Caco-2 (cell line): ENCODE measurements at regions not wholly inside any gene's neighbourhood (a gene's known extent, or its start where the extent isn't known, plus 50 kb on each side); places are given as distances from the start of the nearest gene placed in this dataset.

Experiments used
- BruUV-seq: library from RNA; stranded (reverse); fragments of 400-500 nt; replicated peaks from 2 replicates; lab custom pipeline; 2021; lab: Mats Ljungman, UMichigan
- CTCF ChIA-PET: fragments of 300-600 bp; sonication (Branson Sonifier 250); formaldehyde crosslinking; loops from one replicate; lab custom pipeline; 2022; ENCODE audit warnings: antibody characterized with exemption; lab: Charles Lee
- POLR2A ChIA-PET: fragments of 300-600 bp; sonication (Branson Sonifier 250); formaldehyde crosslinking; loops from one replicate; lab custom pipeline; 2022; ENCODE audit warnings: antibody characterized with exemption; lab: Charles Lee
- DNase-seq, 2 experiments: peaks; one replicate each; pipeline versions ENCODE4 v3.0.0 to v3.0.0-alpha.2; 2020 to 2022
- H3K27me3 ChIP-seq: replicated peaks from 2 replicates; pipeline ENCODE4 v1.6.0; 2011; ENCODE audit warnings: low read length; ENCODE audit not compliant: control insufficient read depth, insufficient read depth
- H3K36me3 ChIP-seq: 2 replicates; pipeline ENCODE4 v1.5.1; 2011; ENCODE audit warnings: low read length; ENCODE audit not compliant: control insufficient read depth, insufficient read depth
- H3K4me1 ChIP-seq: fragments of 250-450 bp; sonication (Bioruptor Pico); 2 replicates; pipeline ENCODE4 v1.5.1; 2020; ENCODE audit warnings: mild to moderate bottlenecking
- H3K4me3 ChIP-seq: 2 replicates; pipeline ENCODE4 v1.5.1; 2011; ENCODE audit warnings: low read depth, mild to moderate bottlenecking, control low read depth, low read length
- H3K9me3 ChIP-seq: fragments of 250-450 bp; sonication (Bioruptor Pico); 2 replicates; pipeline ENCODE4 v1.5.1; 2020; ENCODE audit warnings: mild to moderate bottlenecking, moderate library complexity
- H3K27ac Mint-ChIP-seq: one replicate; pipeline ENCODE4 v1.8.0; 2022; ENCODE audit warnings: mixed read lengths; ENCODE audit not compliant: unreplicated experiment
- H3K27me3 Mint-ChIP-seq: one replicate; pipeline ENCODE4 v1.8.0; 2022; ENCODE audit warnings: mixed read lengths; ENCODE audit not compliant: insufficient read depth, unreplicated experiment
- H3K36me3 Mint-ChIP-seq: one replicate; pipeline ENCODE4 v1.8.0; 2022; ENCODE audit warnings: mild to moderate bottlenecking, mixed read lengths; ENCODE audit not compliant: insufficient read depth, unreplicated experiment
- H3K4me1 Mint-ChIP-seq: one replicate; pipeline ENCODE4 v1.8.0; 2022; ENCODE audit warnings: low read depth, mixed read lengths; ENCODE audit not compliant: unreplicated experiment
- H3K4me3 Mint-ChIP-seq: one replicate; pipeline ENCODE4 v1.8.0; 2022; ENCODE audit warnings: mild to moderate bottlenecking, moderate library complexity, mixed read lengths; ENCODE audit not compliant: unreplicated experiment
- H3K9me3 Mint-ChIP-seq: one replicate; pipeline ENCODE4 v1.8.0; 2022; ENCODE audit warnings: mixed read lengths; ENCODE audit not compliant: unreplicated experiment
- intact Hi-C: fragments of 100-400 bp; cut with micrococcal nuclease; formaldehyde crosslinking; loops from one replicate; pipeline ENCODE4 v1.10.0; 2022; ENCODE audit not compliant: unreplicated experiment
- TF ChIP-seq, protein P1 (sequence below), 2 experiments: fragments of 200-600 bp in 1 of 2; IDR thresholded peaks; 1 replicate in 1 of 2; 2 replicates in 1 of 2; pipeline versions ENCODE4 v1.5.1 to v1.8.0; 2011 to 2022; ENCODE audit warnings: antibody characterized with exemption in 1 of 2, control low read depth in 1 of 2, inconsistent platforms in 1 of 2, low read depth in 1 of 2, low read length in 1 of 2, mild to moderate bottlenecking in 1 of 2, moderate library complexity in 1 of 2; ENCODE audit not compliant: insufficient read depth in 1 of 2, severe bottlenecking in 1 of 2, unreplicated experiment in 1 of 2

DNA sequence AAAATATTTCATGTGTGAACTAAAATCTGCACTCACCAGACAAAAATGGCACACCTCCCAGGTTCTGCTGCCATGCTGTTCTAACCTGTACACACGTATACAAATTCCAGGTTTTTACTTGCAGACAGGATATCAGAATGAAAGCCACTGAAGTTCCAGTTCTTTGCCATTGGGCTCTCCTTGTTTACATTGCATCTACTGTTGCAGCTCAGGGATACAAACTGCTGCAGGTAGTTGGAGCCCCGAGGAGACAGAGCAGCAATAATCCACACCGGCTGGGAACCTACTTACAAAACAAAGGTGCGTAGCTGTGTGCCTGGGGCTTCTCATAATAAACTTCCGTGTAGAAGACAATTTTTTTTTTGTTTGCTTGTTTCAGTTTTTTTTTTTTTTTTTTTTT lies 59.6 kb downstream of the HAPSTR1 start:
- Histone ChIP-seq H3K9me3 (no peaks in the 10 kb centered on the region), H3K4me3 (no peak overlapping the region), H3K4me1 (no peaks in the 10 kb centered on the region), H3K27me3 (no peaks in the 10 kb centered on the region), H3K36me3 (no peaks in the 10 kb centered on the region)
- CTCF ChIA-PET, result no interaction called here
- Mint-ChIP-seq H3K9me3 (peaks cover 6% of the 10 kb centered on the region), H3K27ac (no peak overlapping the region), H3K36me3 (peaks cover 5% of the 10 kb centered on the region), H3K4me1 (no peaks in the 10 kb centered on the region), H3K27me3 (no peaks in the 10 kb centered on the region), H3K4me3 (no peak overlapping the region)
- intact Hi-C loops, result no loop called here
- DNase-seq, result no peak
- TF ChIP-seq, protein P1, sequence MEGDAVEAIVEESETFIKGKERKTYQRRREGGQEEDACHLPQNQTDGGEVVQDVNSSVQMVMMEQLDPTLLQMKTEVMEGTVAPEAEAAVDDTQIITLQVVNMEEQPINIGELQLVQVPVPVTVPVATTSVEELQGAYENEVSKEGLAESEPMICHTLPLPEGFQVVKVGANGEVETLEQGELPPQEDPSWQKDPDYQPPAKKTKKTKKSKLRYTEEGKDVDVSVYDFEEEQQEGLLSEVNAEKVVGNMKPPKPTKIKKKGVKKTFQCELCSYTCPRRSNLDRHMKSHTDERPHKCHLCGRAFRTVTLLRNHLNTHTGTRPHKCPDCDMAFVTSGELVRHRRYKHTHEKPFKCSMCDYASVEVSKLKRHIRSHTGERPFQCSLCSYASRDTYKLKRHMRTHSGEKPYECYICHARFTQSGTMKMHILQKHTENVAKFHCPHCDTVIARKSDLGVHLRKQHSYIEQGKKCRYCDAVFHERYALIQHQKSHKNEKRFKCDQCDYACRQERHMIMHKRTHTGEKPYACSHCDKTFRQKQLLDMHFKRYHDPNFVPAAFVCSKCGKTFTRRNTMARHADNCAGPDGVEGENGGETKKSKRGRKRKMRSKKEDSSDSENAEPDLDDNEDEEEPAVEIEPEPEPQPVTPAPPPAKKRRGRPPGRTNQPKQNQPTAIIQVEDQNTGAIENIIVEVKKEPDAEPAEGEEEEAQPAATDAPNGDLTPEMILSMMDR (IDR thresholded peaks at IDR 0.05; ENCODE audit: insufficient read depth in 1 of 2, low read depth in 1 of 2, low read length in 1 of 2, severe bottlenecking in 1 of 2, unreplicated experiment in 1 of 2), result no peak
- POLR2A ChIA-PET, result no interaction called here
- BruUV-seq, result no TSS peak

DNA sequence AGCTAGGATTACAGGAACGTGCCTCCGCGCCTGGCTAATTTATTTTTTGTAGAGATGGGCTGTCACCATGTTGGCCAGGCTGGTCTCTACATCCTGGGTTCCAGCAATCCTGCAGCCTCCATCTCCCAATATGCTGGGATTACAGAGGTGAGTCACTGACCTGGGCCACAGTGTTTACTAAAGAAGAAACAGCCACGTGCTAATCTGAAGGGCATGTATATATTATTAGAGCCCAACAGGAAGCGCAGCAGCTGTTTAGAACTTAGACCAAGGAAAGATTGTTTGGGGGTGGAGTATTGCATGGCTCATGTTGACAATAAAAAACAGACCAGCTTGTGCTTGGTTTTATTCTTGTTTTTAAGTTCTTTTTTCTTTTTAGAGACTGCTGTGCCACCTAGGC lies 60.2 kb downstream of the HAPSTR1 start:
- H3K4me3 ChIP-seq, result no peak overlapping the region
- ChIA-PET POLR2A (no interaction called here), CTCF (interaction anchor here (0.6 kb wide), 1 partner anchor 1530 kb away, joined by 4 read pairs; no protein-coding TSS in a partner anchor)
- DNase-seq, result no peak
- H3K27me3 ChIP-seq, result no peaks in the 10 kb centered on the region
- Mint-ChIP-seq H3K4me3 (no peak overlapping the region), H3K4me1 (no peaks in the 10 kb centered on the region), H3K27me3 (no peaks in the 10 kb centered on the region), H3K27ac (no peak overlapping the region), H3K36me3 (peaks cover 5% of the 10 kb centered on the region), H3K9me3 (peaks cover 6% of the 10 kb centered on the region)
- no peaks in the 10 kb centered on the region for H3K9me3 ChIP-seq
- no peaks in the 10 kb centered on the region for H3K36me3 ChIP-seq
- intact Hi-C loops, result no loop called here
- TF ChIP-seq, protein P1 (IDR thresholded peaks at IDR 0.05; ENCODE audit: insufficient read depth in 1 of 2, low read depth in 1 of 2, low read length in 1 of 2, severe bottlenecking in 1 of 2, unreplicated experiment in 1 of 2), result no peak
- H3K4me1 ChIP-seq, result no peaks in the 10 kb centered on the region
- no TSS peak for BruUV-seq

GRCh38 chr16:9152649-9153501 lies 61.4 kb downstream of the HAPSTR1 start:
- Mint-ChIP-seq H3K27me3 (no peaks in the 10 kb centered on the region), H3K9me3 (peaks cover 6% of the 10 kb centered on the region), H3K4me3 (no peak overlapping the region), H3K27ac (no peak overlapping the region), H3K36me3 (peaks cover 5% of the 10 kb centered on the region), H3K4me1 (no peaks in the 10 kb centered on the region)
- ChIA-PET POLR2A (no interaction called here), CTCF (no interaction called here)
- Histone ChIP-seq H3K9me3 (no peaks in the 10 kb centered on the region), H3K4me1 (no peaks in the 10 kb centered on the region), H3K27me3 (no peaks in the 10 kb centered on the region), H3K4me3 (no peak overlapping the region), H3K36me3 (no peaks in the 10 kb centered on the region)
- DNase-seq, result no peak
- intact Hi-C loops, result no loop called here
- BruUV-seq, result no TSS peak
- TF ChIP-seq, protein P1 (IDR thresholded peaks at IDR 0.05; ENCODE audit: insufficient read depth in 1 of 2, low read depth in 1 of 2, low read length in 1 of 2, severe bottlenecking in 1 of 2, unreplicated experiment in 1 of 2), result no peak
